NB4 (cell line): ENCODE measurements at regions not wholly inside any gene's neighbourhood (a gene's known extent, or its start where the extent isn't known, plus 50 kb on each side); places are given as distances from the start of the nearest gene placed in this dataset.
A peak's percentile ranks its signal among the peaks of the same experiment; 100 is the strongest.

Source experiments
- DNase-seq: peaks from one replicate; pipeline ENCODE4 v3.0.0; 2010; ENCODE audit warnings: low read depth
- H3K4me3 ChIP-seq: one replicate; pipeline ENCODE4 v1.5.1; 2011; ENCODE audit warnings: mild to moderate bottlenecking, low read depth, low read length, moderate library complexity
- CTCF ChIP-seq: IDR thresholded peaks from one replicate; pipeline ENCODE4 v1.5.1; 2012; ENCODE audit warnings: low read depth, low read length
- MYC ChIP-seq: IDR thresholded peaks from 2 replicates; pipeline ENCODE4 v1.6.1; 2011; ENCODE audit warnings: low read depth, low read length
- POLR2A ChIP-seq: IDR thresholded peaks from 2 replicates; pipeline ENCODE4 v1.6.1; 2011; ENCODE audit warnings: mild to moderate bottlenecking; ENCODE audit not compliant: insufficient read length; ENCODE audit errors: extremely low read depth
- TF ChIP-seq, protein P1 (sequence below): IDR thresholded peaks from 2 replicates; pipeline ENCODE4 v1.6.1; 2011; ENCODE audit warnings: low read depth, low read length

DNA sequence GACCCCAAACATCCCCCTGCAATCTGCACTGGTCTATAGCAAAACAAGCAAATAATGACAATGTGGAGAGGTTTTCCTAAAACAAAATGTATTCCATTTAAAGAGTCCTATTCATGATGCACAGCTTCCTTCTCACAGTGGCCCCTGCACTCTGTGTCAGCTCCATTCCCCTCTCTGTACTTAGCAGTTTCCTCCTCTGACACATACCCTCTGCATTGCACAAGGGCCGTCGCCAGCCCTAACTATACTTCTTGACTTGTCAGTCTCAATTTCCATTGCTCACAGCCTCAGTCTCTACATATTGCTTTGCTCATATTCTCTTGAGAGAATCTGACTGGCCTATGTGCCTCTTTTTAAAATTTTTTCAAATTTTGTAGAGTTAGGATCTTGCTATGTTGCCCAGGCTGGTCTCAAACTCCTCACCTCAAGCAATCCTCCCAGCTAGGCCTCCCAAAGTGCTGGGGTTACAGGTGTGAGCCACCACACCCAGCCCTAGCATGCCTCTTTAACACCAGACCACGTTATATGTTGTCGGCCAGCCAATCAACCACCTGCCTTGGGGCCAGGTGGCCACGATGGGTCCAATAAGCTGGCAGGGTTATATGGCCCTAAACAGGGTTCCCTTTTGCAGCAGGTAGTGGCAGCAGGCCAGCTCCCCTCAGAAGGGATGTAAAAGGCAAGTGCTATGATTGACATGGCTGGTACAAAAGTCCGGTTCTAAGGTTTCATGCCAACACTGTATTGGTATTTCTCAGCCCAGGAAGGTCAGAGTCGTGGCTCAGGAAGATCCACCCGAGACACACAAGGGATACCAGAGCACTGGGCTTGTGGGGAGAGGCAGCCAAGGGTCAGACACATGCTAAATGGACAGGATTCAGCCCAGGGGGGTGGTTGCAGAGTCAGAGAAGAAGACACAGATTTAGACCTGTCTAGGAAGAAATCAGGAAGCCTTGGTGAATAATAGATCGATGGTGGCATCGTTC is 59.0 kb upstream of the SMAD3 start:
- H3K4me3 ChIP-seq, result no peak overlapping the region
- TF ChIP-seq MYC (no peak), POLR2A (no peak), CTCF (no peak)
- TF ChIP-seq, protein P1, sequence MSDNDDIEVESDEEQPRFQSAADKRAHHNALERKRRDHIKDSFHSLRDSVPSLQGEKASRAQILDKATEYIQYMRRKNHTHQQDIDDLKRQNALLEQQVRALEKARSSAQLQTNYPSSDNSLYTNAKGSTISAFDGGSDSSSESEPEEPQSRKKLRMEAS, result no peak
- peak; percentile 37 for DNase-seq

- TF ChIP-seq CTCF, result no peak
- no peak for TF ChIP-seq POLR2A
- no peak for TF ChIP-seq MYC
- TF ChIP-seq, protein P1, result no peak
- H3K4me3 ChIP-seq, result no peak overlapping the region
- no peak for DNase-seq
These were observed 55.5 kb upstream of the SMAD3 start for GRCh38 chr15:67009576-67010569.

GRCh38 chr15:67010898-67011616 is 54.3 kb upstream of the SMAD3 start:
- no peak overlapping the region for H3K4me3 ChIP-seq
- DNase-seq, result no peak
- TF ChIP-seq, protein P1, result no peak
- TF ChIP-seq CTCF (no peak), MYC (no peak), POLR2A (no peak)

DNA sequence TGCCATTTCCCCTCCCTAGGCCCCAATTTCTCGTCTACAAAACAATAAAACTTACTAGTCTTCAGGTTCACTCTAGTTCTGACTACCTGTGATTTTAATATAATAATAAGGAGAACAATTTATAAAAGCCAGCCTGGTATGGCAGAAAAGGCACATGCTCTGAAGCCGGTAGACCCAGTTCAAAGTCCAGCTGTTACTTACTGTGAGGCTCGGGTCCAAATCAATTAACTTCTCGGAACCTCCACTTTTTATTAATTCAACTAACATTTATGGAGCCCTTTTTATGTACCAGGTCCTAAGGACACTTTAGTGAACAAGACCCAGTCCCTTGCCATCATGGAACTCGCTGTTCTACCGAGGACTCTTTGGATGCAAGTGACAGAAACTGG is 53.8 kb upstream of the SMAD3 start:
- no peak overlapping the region for H3K4me3 ChIP-seq
- TF ChIP-seq, protein P1, result no peak
- TF ChIP-seq POLR2A, result no peak
- TF ChIP-seq MYC, result no peak
- no peak for TF ChIP-seq CTCF
- DNase-seq, result no peak

DNA sequence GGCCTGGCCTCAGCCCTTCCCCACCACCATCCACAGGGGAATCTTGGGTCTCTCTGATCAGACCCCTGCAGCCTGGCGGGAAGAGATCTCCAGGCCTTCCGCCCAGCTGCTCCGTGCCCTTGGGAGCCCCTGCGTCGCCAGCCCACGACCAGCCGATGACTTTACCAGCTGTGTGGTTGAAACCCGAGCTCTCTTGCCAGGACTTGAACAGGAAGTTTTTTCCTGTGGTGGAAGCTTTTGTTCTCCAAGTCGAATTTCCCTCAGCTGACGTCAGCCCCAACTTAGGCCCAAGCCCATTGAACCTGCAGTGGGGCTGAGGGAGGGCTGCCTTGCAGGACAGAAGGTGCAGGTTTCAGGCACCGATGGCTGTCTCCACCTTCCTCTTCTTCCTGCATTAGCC is 51.7 kb upstream of the SMAD3 start:
- TF ChIP-seq CTCF, result no peak
- no peak for TF ChIP-seq POLR2A
- TF ChIP-seq, protein P1, result no peak
- TF ChIP-seq MYC, result no peak

More for the DNA sequence above, 51.7 kb upstream of the SMAD3 start:
- DNase-seq, result no peak
- no peak overlapping the region for H3K4me3 ChIP-seq
